Upper lobe of left lung (tissue), 4 donors: ENCODE measurements at regions not wholly inside any gene's neighbourhood (a gene's known extent, or its start where the extent isn't known, plus 50 kb on each side); places are given as distances from the start of the nearest gene placed in this dataset.

Experiments
- POLR2A ChIP-seq, 4 donors: fragments of 450-650 bp; IDR thresholded peaks; one replicate each; pipeline ENCODE4 v1.5.1; 2016 to 2017; ENCODE audit warnings: antibody characterized with exemption in 4 of 4, mild to moderate bottlenecking in 2 of 4
- POLR2AphosphoS5 ChIP-seq, 2 donors: sonication (generic); formaldehyde crosslinking; IDR thresholded peaks; one replicate each; pipeline ENCODE4 v1.5.1; 2017; ENCODE audit warnings: antibody characterized with exemption in 2 of 2
- TF ChIP-seq, protein P1 (sequence below), 6 experiments: fragments of 450-650 bp in 4 of 6; fragments of 200-600 bp in 2 of 6; sonication (generic) in 2 of 6; IDR thresholded peaks; one replicate each; pipeline ENCODE4 v1.5.1; 2016 to 2019; ENCODE audit warnings: antibody characterized with exemption in 6 of 6

DNA sequence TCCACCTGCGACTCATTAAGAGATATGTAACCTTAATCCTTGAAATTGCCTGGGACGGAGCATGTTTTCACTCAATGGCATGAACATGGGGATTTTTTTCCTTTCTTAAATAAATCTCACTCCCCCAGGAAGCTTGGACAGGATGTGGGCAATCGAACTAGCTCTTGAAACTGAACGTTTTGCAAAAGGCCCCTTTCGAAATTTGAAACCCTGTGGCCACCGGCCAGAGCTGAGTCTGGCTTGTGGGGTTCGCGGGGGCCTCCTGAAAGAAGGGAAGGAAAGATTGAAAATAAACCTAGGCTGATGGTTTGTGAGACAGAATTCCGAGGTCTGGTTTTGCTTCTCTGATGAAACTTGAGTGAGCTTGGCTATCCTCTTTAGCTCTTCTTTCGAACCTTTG lies 101.4 kb upstream of the RTL1 start:
- TF ChIP-seq, protein P1, sequence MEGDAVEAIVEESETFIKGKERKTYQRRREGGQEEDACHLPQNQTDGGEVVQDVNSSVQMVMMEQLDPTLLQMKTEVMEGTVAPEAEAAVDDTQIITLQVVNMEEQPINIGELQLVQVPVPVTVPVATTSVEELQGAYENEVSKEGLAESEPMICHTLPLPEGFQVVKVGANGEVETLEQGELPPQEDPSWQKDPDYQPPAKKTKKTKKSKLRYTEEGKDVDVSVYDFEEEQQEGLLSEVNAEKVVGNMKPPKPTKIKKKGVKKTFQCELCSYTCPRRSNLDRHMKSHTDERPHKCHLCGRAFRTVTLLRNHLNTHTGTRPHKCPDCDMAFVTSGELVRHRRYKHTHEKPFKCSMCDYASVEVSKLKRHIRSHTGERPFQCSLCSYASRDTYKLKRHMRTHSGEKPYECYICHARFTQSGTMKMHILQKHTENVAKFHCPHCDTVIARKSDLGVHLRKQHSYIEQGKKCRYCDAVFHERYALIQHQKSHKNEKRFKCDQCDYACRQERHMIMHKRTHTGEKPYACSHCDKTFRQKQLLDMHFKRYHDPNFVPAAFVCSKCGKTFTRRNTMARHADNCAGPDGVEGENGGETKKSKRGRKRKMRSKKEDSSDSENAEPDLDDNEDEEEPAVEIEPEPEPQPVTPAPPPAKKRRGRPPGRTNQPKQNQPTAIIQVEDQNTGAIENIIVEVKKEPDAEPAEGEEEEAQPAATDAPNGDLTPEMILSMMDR (IDR thresholded peaks at IDR 0.05): no peak
- TF ChIP-seq POLR2AphosphoS5 (IDR thresholded peaks at IDR 0.05): no peak
- TF ChIP-seq POLR2A (IDR thresholded peaks at IDR 0.05): no peak
